Keratinocyte (primary cell): ENCODE measurements at regions not wholly inside any gene's neighbourhood (a gene's known extent, or its start where the extent isn't known, plus 50 kb on each side); places are given as distances from the start of the nearest gene placed in this dataset.

Experiments
- DNase-seq: peaks from one replicate; pipeline ENCODE4 v3.0.0-alpha.2; 2011; ENCODE audit warnings: low read depth, missing footprints, low spot score
- FAIRE-seq: peaks from 2 replicates; lab custom pipeline; 2011; peaks lifted over from hg19 to GRCh38; lab: Jason Lieb, UNC
- H2AFZ ChIP-seq: 2 replicates; pipeline ENCODE4 v1.6.0; 2012; ENCODE audit warnings: low read length, control low read depth, inconsistent platforms; ENCODE audit not compliant: control insufficient read depth
- H3K27ac ChIP-seq: 2 replicates; pipeline ENCODE4 v1.5.1; 2011; ENCODE audit warnings: low read length; ENCODE audit not compliant: control insufficient read depth, insufficient read depth
- H3K27me3 ChIP-seq: 3 replicates; pipeline ENCODE4 v1.6.0; 2011; ENCODE audit warnings: low read length; ENCODE audit not compliant: control insufficient read depth, insufficient read depth; ENCODE audit errors: extremely low read depth
- H3K36me3 ChIP-seq, 2 experiments: 2 replicates in 1 of 2; 3 replicates in 1 of 2; pipeline ENCODE4 v1.5.1; 2011; ENCODE audit warnings: low read length in 2 of 2, mild to moderate bottlenecking in 1 of 2; ENCODE audit not compliant: control insufficient read depth in 2 of 2, insufficient read depth in 2 of 2; ENCODE audit errors: extremely low read depth in 1 of 2
- H3K4me1 ChIP-seq: 3 replicates; pipeline ENCODE4 v1.5.1; 2011; ENCODE audit warnings: low read length; ENCODE audit not compliant: control insufficient read depth, insufficient read depth; ENCODE audit errors: extremely low read depth
- H3K4me2 ChIP-seq: 3 replicates; pipeline ENCODE4 v1.6.0; 2011; ENCODE audit warnings: low read depth, low read length; ENCODE audit not compliant: control insufficient read depth, insufficient read depth; ENCODE audit errors: extremely low read depth
- H3K4me3 ChIP-seq, 3 experiments: fragments of 200-600 bp in 1 of 3; sonication (generic) in 1 of 3; 2 replicates in 2 of 3; 3 replicates in 1 of 3; pipeline ENCODE4 v1.5.1; 2011 to 2016; ENCODE audit warnings: low read length in 3 of 3, mild to moderate bottlenecking in 3 of 3, control low read depth in 2 of 3, inconsistent platforms in 1 of 3, low read depth in 1 of 3, mixed read lengths in 1 of 3, mixed run types in 1 of 3, moderate library complexity in 1 of 3; ENCODE audit not compliant: control insufficient read depth in 2 of 3, insufficient read depth in 2 of 3; ENCODE audit errors: extremely low read depth in 1 of 3
- H3K79me2 ChIP-seq: 2 replicates; pipeline ENCODE4 v1.6.0; 2012; ENCODE audit warnings: low read length; ENCODE audit not compliant: control insufficient read depth, insufficient read depth
- H3K9ac ChIP-seq: 3 replicates; pipeline ENCODE4 v1.6.0; 2011; ENCODE audit warnings: low read length; ENCODE audit not compliant: control insufficient read depth, insufficient read depth; ENCODE audit errors: extremely low read depth
- H3K9me1 ChIP-seq: 3 replicates; pipeline ENCODE4 v1.6.0; 2011; ENCODE audit warnings: low read length; ENCODE audit not compliant: control insufficient read depth, insufficient read depth; ENCODE audit errors: extremely low read depth
- H3K9me3 ChIP-seq: 2 replicates; pipeline ENCODE4 v1.5.1; 2012; ENCODE audit warnings: low read depth, low read length; ENCODE audit not compliant: control insufficient read depth
- H4K20me1 ChIP-seq: 3 replicates; pipeline ENCODE4 v1.6.0; 2011; ENCODE audit warnings: low read length; ENCODE audit not compliant: control insufficient read depth, insufficient read depth; ENCODE audit errors: extremely low read depth
- CTCF ChIP-seq, 3 experiments: IDR thresholded peaks in 1 of 3; conservative IDR thresholded peaks in 1 of 3; optimal IDR thresholded peaks in 1 of 3; 2 replicates in 2 of 3; 3 replicates in 1 of 3; pipeline versions ENCODE3 to v1.5.1; 2011; ENCODE audit warnings: low read length in 3 of 3, mild to moderate bottlenecking in 3 of 3, moderate library complexity in 2 of 3, control low read depth in 1 of 3, inconsistent platforms in 1 of 3; ENCODE audit not compliant: insufficient read depth in 2 of 3; ENCODE audit errors: extremely low read depth in 1 of 3
- EZH2 ChIP-seq: IDR thresholded peaks from one replicate; pipeline ENCODE4 v1.6.1; 2012; ENCODE audit warnings: inconsistent platforms, mild to moderate bottlenecking, low read length, moderate library complexity
- dilution Hi-C: fragments of 300-500 bp; cut with MboI; formaldehyde crosslinking; loops from one replicate; pipeline ENCODE4 v1.7.0; 2020; ENCODE audit warnings: low sequenced_read_pairs; ENCODE audit not compliant: extremely low pct_ligation_motif_present

DNA sequence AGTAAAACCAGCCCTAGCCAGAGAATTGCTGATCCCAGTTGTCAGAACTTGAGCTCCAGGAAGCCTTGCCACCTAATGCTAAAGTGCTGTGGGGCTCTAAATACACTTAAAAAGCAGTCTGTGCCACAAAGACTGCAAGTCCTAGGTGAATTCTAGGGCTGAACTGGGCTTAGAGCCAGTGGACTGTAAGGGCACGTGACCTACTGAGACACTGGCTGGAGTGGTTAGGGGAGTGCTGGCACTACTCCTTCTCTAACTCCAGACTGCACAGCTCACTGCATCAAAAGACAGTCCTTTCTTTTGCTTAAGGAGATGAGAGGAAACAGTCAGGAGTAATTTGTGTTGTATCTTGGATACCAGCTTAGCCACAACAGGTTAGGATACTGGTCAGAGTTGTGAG lies 1240.2 kb downstream of the FAM133A start:
- dilution Hi-C loops = no loop called here

GRCh38 chrX:94932278-94932965 lies 1258.4 kb downstream of the FAM133A start:
- Histone ChIP-seq H3K36me3 (no peaks in the 10 kb centered on the region), H3K9me3 (no peaks in the 10 kb centered on the region), H3K27me3 (no peaks in the 10 kb centered on the region), H3K9me1 (no peaks in the 10 kb centered on the region), H2AFZ (no peak overlapping the region), H3K27ac (no peak overlapping the region), H3K79me2 (no peaks in the 10 kb centered on the region), H3K9ac (no peak overlapping the region), H3K4me1 (no peaks in the 10 kb centered on the region), H4K20me1 (no peaks in the 10 kb centered on the region), H3K4me2 (no peak overlapping the region), H3K4me3 (no peak overlapping the region)
- TF ChIP-seq EZH2 = no peak
- TF ChIP-seq CTCF (optimal IDR thresholded peaks at IDR 0.05 in 1 of 3, IDR thresholded peaks at IDR 0.05 in 1 of 3, conservative IDR thresholded peaks at IDR 0.05 in 1 of 3; ENCODE audit: extremely low read depth in 1 of 3, insufficient read depth in 2 of 3, low read length in 3 of 3) = no peak
- dilution Hi-C loops = no loop called here
- no peak for FAIRE-seq
- DNase-seq = no peak

More for the DNA sequence above, 1240.2 kb downstream of the FAM133A start:
- no peaks in the 10 kb centered on the region for H3K9me3 ChIP-seq
- H4K20me1 ChIP-seq = no peaks in the 10 kb centered on the region
- H3K27me3 ChIP-seq = no peaks in the 10 kb centered on the region
- H3K4me1 ChIP-seq = no peaks in the 10 kb centered on the region
- no peaks in the 10 kb centered on the region for H3K79me2 ChIP-seq
- H3K9me1 ChIP-seq = no peaks in the 10 kb centered on the region
- H3K9ac ChIP-seq = no peak overlapping the region
- H3K36me3 ChIP-seq = no peaks in the 10 kb centered on the region
- H3K4me2 ChIP-seq = no peak overlapping the region
- H2AFZ ChIP-seq = no peak overlapping the region
- DNase-seq = no peak
- no peak overlapping the region for H3K4me3 ChIP-seq
- H3K27ac ChIP-seq = no peak overlapping the region
- TF ChIP-seq CTCF (optimal IDR thresholded peaks at IDR 0.05 in 1 of 3, IDR thresholded peaks at IDR 0.05 in 1 of 3, conservative IDR thresholded peaks at IDR 0.05 in 1 of 3; ENCODE audit: extremely low read depth in 1 of 3, insufficient read depth in 2 of 3, low read length in 3 of 3) = no peak
- TF ChIP-seq EZH2 = no peak
- FAIRE-seq = no peak
